HCT116 (cell line): ENCODE measurements at regions not wholly inside any gene's neighbourhood (a gene's known extent, or its start where the extent isn't known, plus 50 kb on each side); places are given as distances from the start of the nearest gene placed in this dataset.

ENCODE experiments used
- ATAC-seq: fragments of 200-7000 bp; cut with Tn5 transposase; 2 replicates; pipeline ENCODE4 v1.9.1; 2020; ENCODE audit warnings: mild to moderate bottlenecking, moderate library complexity
- BruUV-seq: library from RNA; stranded (reverse); fragments of 400-500 nt; replicated peaks from 2 replicates; lab custom pipeline; 2021; lab: Mats Ljungman, UMichigan
- CTCF ChIA-PET: fragments of 300-600 bp; sonication (Branson Sonifier 250); formaldehyde crosslinking; loops from one replicate; lab custom pipeline; 2021; ENCODE audit warnings: antibody characterized with exemption; lab: Charles Lee
- POLR2A ChIA-PET: fragments of 300-600, 350-600 bp; sonication (Branson Sonifier 250); formaldehyde crosslinking; loops from one replicate; lab custom pipeline; 2021; ENCODE audit warnings: antibody characterized with exemption; lab: Charles Lee
- RAD21 ChIA-PET, 2 experiments: fragments of 300-600 bp; sonication (Branson Sonifier 250); formaldehyde crosslinking; loops; one replicate each; lab custom pipeline; 2023; ENCODE audit warnings: low total read pairs in 2 of 2; ENCODE audit not compliant: uncharacterized antibody in 2 of 2, unreplicated experiment in 2 of 2, low non-redundant PET in 1 of 2; lab: Charles Lee
- DNase-seq: peaks from one replicate; pipeline ENCODE4 v3.0.0-alpha.2; 2010; ENCODE audit warnings: low read depth, low spot score
- H2AFZ ChIP-seq: fragments of 200-600 bp; shearing (Covaris generic), sonication (generic); 2 replicates; pipeline ENCODE4 v1.6.1; 2017; ENCODE audit warnings: low read depth, mixed run types, mixed read lengths, antibody characterized with exemption, low read length; ENCODE audit not compliant: poor library complexity, severe bottlenecking
- H3K27ac ChIP-seq: 2 replicates; pipeline ENCODE4 v1.5.1; 2012; ENCODE audit warnings: low read depth, low read length
- H3K27me3 ChIP-seq: fragments of 200-600 bp; sonication (generic); 2 replicates; pipeline ENCODE4 v1.6.1; 2016; ENCODE audit warnings: mixed run types, low read length, mixed read lengths; ENCODE audit not compliant: insufficient read depth
- H3K36me3 ChIP-seq, 2 experiments: fragments of 200-500 bp in 1 of 2; fragments of 200-600 bp in 1 of 2; sonication (Bioruptor generic) in 1 of 2; sonication (generic) in 1 of 2; 2 replicates each; pipeline versions ENCODE4 v1.5.1 to v1.6.1; 2014 to 2016; ENCODE audit warnings: low read length in 2 of 2, inconsistent platforms in 1 of 2, mixed read lengths in 1 of 2, mixed run types in 1 of 2; ENCODE audit not compliant: insufficient read depth in 2 of 2, control insufficient read depth in 1 of 2
- H3K4me1 ChIP-seq, 2 experiments: fragments of 200-600 bp in 1 of 2; sonication (generic) in 1 of 2; 2 replicates each; pipeline versions ENCODE4 v1.5.1 to v1.6.1; 2012 to 2017; ENCODE audit warnings: low read length in 2 of 2, inconsistent platforms in 1 of 2, mild to moderate bottlenecking in 1 of 2, mixed read lengths in 1 of 2, mixed run types in 1 of 2, moderate library complexity in 1 of 2; ENCODE audit not compliant: insufficient read depth in 2 of 2, control insufficient read depth in 1 of 2
- H3K4me2 ChIP-seq: fragments of 200-600 bp; sonication (generic); 2 replicates; pipeline ENCODE4 v1.6.1; 2017; ENCODE audit warnings: mixed run types, low read length, mixed read lengths
- H3K4me3 ChIP-seq, 2 experiments: fragments of 200-600 bp in 1 of 2; sonication (generic) in 1 of 2; replicated peaks in 1 of 2; 2 replicates each; pipeline ENCODE4 v1.5.1; 2011 to 2016; ENCODE audit warnings: low read length in 2 of 2, control low read depth in 1 of 2, low read depth in 1 of 2, mild to moderate bottlenecking in 1 of 2, mixed read lengths in 1 of 2, mixed run types in 1 of 2
- H3K79me2 ChIP-seq: fragments of 200-600 bp; sonication (generic); 2 replicates; pipeline ENCODE4 v1.6.1; 2017; ENCODE audit warnings: mild to moderate bottlenecking, mixed run types, low read length, moderate library complexity, mixed read lengths; ENCODE audit not compliant: insufficient read depth
- H3K9ac ChIP-seq: fragments of 200-600 bp; sonication (generic); 2 replicates; pipeline ENCODE4 v1.6.1; 2016; ENCODE audit warnings: low read length, mixed read lengths
- H3K9me2 ChIP-seq: fragments of 200-600 bp; sonication (generic), shearing (Covaris generic); 2 replicates; pipeline ENCODE4 v1.6.1; 2017; ENCODE audit warnings: mixed run types, mild to moderate bottlenecking, moderate library complexity; ENCODE audit not compliant: insufficient read depth
- H3K9me3 ChIP-seq, 2 experiments: fragments of 200-500 bp in 1 of 2; fragments of 200-600 bp in 1 of 2; sonication (Bioruptor generic) in 1 of 2; sonication (generic) in 1 of 2; 2 replicates each; pipeline ENCODE4 v1.6.1; 2014 to 2017; ENCODE audit warnings: low read length in 2 of 2, mixed read lengths in 2 of 2, inconsistent platforms in 1 of 2, low read depth in 1 of 2, mild to moderate bottlenecking in 1 of 2, mixed run types in 1 of 2, moderate library complexity in 1 of 2; ENCODE audit not compliant: control insufficient read depth in 1 of 2, insufficient read depth in 1 of 2
- H4K20me1 ChIP-seq: fragments of 200-600 bp; sonication (generic), shearing (Covaris generic); 2 replicates; pipeline ENCODE4 v1.6.1; 2017; ENCODE audit warnings: mixed run types, mild to moderate bottlenecking, moderate library complexity; ENCODE audit not compliant: insufficient read depth
- CEBPB ChIP-seq: IDR thresholded peaks from 2 replicates; pipeline ENCODE4 v1.6.1; 2012; ENCODE audit warnings: low read depth
- EGR1 ChIP-seq: IDR thresholded peaks from 2 replicates; pipeline ENCODE4 v1.6.1; 2012; ENCODE audit warnings: low read depth
- ELF1 ChIP-seq: IDR thresholded peaks from 2 replicates; pipeline ENCODE4 v1.6.1; 2012; ENCODE audit warnings: low read depth, borderline replicate concordance
- EZH2 ChIP-seq: fragments of 200-600 bp; sonication (generic); IDR thresholded peaks from 2 replicates; pipeline ENCODE4 v1.6.1; 2017; ENCODE audit warnings: antibody characterized with exemption, mixed run types
- FOSL1 ChIP-seq: IDR thresholded peaks from 2 replicates; pipeline ENCODE4 v1.6.1; 2012; ENCODE audit warnings: low read depth
- JUND ChIP-seq: IDR thresholded peaks from 2 replicates; pipeline ENCODE4 v1.6.1; 2012
- MAX ChIP-seq: IDR thresholded peaks from 2 replicates; pipeline ENCODE4 v1.6.1; 2012
- POLR2AphosphoS5 ChIP-seq: IDR thresholded peaks from 2 replicates; pipeline ENCODE4 v1.6.1; 2011; ENCODE audit warnings: mild to moderate bottlenecking, low read depth, low read length, moderate library complexity
- SP1 ChIP-seq: IDR thresholded peaks from 2 replicates; pipeline ENCODE4 v1.6.1; 2012; ENCODE audit warnings: low read depth
- TCF7L2 ChIP-seq: IDR thresholded peaks from 2 replicates; pipeline ENCODE4 v1.7.0; 2011; ENCODE audit warnings: borderline replicate concordance, inconsistent platforms; ENCODE audit not compliant: insufficient read depth, insufficient read length; ENCODE audit errors: extremely low read depth
- YY1 ChIP-seq: IDR thresholded peaks from 2 replicates; pipeline ENCODE4 v1.6.1; 2011; ENCODE audit warnings: low read length, low read depth, moderate library complexity, mild to moderate bottlenecking; ENCODE audit not compliant: insufficient replicate concordance; ENCODE audit errors: extremely low read depth
- ZNF274 ChIP-seq: fragments of 200-500 bp; sonication (Bioruptor generic); IDR thresholded peaks from 2 replicates; pipeline ENCODE4 v1.6.1; 2014; ENCODE audit warnings: mild to moderate bottlenecking, low read depth, low read length, inconsistent platforms
- intact Hi-C: fragments of 100-400 bp; cut with micrococcal nuclease; formaldehyde crosslinking; loops from 2 replicates; pipeline ENCODE4 v1.10.0; 2022
- TF ChIP-seq, protein P1 (sequence below): IDR thresholded peaks from 2 replicates; pipeline ENCODE4 v1.6.1; 2012; ENCODE audit warnings: low read depth

DNA sequence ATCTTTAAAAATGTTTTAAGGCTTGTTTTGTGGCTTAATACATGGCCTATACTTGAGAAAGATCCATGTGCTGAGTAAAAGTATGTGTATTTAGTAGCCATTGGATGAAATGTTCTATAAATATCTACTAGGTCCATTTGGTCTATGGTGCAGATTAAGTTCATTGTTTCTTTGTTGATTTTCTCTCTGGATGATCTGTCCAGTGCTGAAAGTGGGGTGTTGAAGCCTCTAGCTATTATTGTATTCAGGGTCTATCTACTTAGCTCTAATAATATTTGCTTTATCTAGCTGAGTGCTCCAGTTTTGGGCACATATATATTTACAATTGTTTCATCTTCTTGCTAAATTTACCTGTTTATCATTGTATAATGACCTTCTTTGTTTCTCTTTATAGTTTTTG is 272.2 kb upstream of the NR4A3 start:
- no peak overlapping the region for H3K4me3 ChIP-seq
- DNase-seq, result no peak
- no peaks in the 10 kb centered on the region for H3K36me3 ChIP-seq
- intact Hi-C loops, result no loop called here
- BruUV-seq, result no TSS peak
- no peak overlapping the region for H3K9ac ChIP-seq
- H3K4me1 ChIP-seq, result no peaks in the 10 kb centered on the region
- H3K9me2 ChIP-seq, result no peaks in the 10 kb centered on the region
- TF ChIP-seq, protein P1, sequence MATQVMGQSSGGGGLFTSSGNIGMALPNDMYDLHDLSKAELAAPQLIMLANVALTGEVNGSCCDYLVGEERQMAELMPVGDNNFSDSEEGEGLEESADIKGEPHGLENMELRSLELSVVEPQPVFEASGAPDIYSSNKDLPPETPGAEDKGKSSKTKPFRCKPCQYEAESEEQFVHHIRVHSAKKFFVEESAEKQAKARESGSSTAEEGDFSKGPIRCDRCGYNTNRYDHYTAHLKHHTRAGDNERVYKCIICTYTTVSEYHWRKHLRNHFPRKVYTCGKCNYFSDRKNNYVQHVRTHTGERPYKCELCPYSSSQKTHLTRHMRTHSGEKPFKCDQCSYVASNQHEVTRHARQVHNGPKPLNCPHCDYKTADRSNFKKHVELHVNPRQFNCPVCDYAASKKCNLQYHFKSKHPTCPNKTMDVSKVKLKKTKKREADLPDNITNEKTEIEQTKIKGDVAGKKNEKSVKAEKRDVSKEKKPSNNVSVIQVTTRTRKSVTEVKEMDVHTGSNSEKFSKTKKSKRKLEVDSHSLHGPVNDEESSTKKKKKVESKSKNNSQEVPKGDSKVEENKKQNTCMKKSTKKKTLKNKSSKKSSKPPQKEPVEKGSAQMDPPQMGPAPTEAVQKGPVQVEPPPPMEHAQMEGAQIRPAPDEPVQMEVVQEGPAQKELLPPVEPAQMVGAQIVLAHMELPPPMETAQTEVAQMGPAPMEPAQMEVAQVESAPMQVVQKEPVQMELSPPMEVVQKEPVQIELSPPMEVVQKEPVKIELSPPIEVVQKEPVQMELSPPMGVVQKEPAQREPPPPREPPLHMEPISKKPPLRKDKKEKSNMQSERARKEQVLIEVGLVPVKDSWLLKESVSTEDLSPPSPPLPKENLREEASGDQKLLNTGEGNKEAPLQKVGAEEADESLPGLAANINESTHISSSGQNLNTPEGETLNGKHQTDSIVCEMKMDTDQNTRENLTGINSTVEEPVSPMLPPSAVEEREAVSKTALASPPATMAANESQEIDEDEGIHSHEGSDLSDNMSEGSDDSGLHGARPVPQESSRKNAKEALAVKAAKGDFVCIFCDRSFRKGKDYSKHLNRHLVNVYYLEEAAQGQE, result peak; percentile 10; the same call in 1 of the 2 replicates
- TF ChIP-seq TCF7L2, result no peak
- no peak for TF ChIP-seq POLR2AphosphoS5
- TF ChIP-seq ZNF274, result no peak
- TF ChIP-seq FOSL1, result no peak
- no peak for TF ChIP-seq SP1
- H2AFZ ChIP-seq, result no peak overlapping the region
- H3K27me3 ChIP-seq, result 0 out of 2 replicates have a peak, but pooled peaks cover 14% of the 10 kb centered on the region
- ChIA-PET CTCF (no interaction called here), RAD21 (no interaction called here), POLR2A (no interaction called here)
- no peak overlapping the region for H3K27ac ChIP-seq
- no peak for ATAC-seq
- H3K79me2 ChIP-seq, result no peaks in the 10 kb centered on the region
- no peak overlapping the region for H3K4me2 ChIP-seq
- no peaks in the 10 kb centered on the region for H3K9me3 ChIP-seq
- no peaks in the 10 kb centered on the region for H4K20me1 ChIP-seq

GRCh38 chr9:99555792-99556191 is 265.9 kb upstream of the NR4A3 start:
- no peak overlapping the region for H3K4me2 ChIP-seq
- no peak overlapping the region for H3K27ac ChIP-seq
- no peaks in the 10 kb centered on the region for H3K4me1 ChIP-seq
- H3K36me3 ChIP-seq, result no peaks in the 10 kb centered on the region
- no peak overlapping the region for H3K4me3 ChIP-seq
- no peak for DNase-seq
- BruUV-seq, result no TSS peak
- ChIA-PET POLR2A (no interaction called here), CTCF (no interaction called here), RAD21 (no interaction called here)
- intact Hi-C loops, result no loop called here
- no peak overlapping the region for H3K9ac ChIP-seq
- no peak overlapping the region for H2AFZ ChIP-seq
- H3K9me2 ChIP-seq, result no peaks in the 10 kb centered on the region
- ATAC-seq, result no peak
- H3K27me3 ChIP-seq, result peaks cover 14% of the 10 kb centered on the region; the same call in 1 of the 2 replicates
- TF ChIP-seq CEBPB, result no peak
- no peak for TF ChIP-seq JUND
- no peak for TF ChIP-seq MAX
- TF ChIP-seq ELF1, result no peak
- no peak for TF ChIP-seq YY1
- no peak for TF ChIP-seq EGR1
- no peak for TF ChIP-seq POLR2AphosphoS5
- TF ChIP-seq EZH2, result no peak
- H3K9me3 ChIP-seq, result no peaks in the 10 kb centered on the region
- H3K79me2 ChIP-seq, result no peaks in the 10 kb centered on the region
- no peaks in the 10 kb centered on the region for H4K20me1 ChIP-seq
